Stimulated activated CD8-positive, alpha-beta memory T cell treated with anti-CD3 and anti-CD28 coated beads, Interleukin-15, amount 100 ng/mL, for 24 hours (primary cell): ENCODE measurements at regions not wholly inside any gene's neighbourhood (a gene's known extent, or its start where the extent isn't known, plus 50 kb on each side); places are given as distances from the start of the nearest gene placed in this dataset.

Experiments used
- DNase-seq: peaks from one replicate; pipeline ENCODE4 v3.0.0-alpha.2; 2020; ENCODE audit warnings: low read depth

DNA sequence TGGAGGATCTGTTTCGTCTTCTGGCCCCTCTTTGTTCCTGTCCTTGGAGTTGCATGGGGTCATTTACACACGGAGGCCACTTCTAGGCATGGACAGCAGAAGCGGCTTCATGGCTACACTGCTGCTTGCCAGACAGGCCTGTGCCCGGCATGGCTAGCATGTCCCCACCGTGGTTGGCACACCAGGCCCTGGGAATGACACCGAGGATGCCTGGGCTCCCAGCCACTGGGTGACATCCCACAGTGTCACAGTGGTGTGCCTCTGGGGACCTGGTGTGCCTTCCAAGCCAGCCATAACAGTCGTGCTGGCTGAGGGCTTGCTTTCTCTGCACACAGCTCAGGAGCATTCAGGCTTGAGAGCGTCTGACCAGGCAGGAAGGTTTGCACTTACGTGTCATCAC lies 910.1 kb downstream of the TBC1D22A start:
- no peak for DNase-seq

GRCh38 chr22:47665151-47665550 lies 902.7 kb downstream of the TBC1D22A start:
- no peak for DNase-seq

- DNase-seq, result no peak
Observed at GRCh38 chr22:47663615-47664605, 901.5 kb downstream of the TBC1D22A start.

DNA sequence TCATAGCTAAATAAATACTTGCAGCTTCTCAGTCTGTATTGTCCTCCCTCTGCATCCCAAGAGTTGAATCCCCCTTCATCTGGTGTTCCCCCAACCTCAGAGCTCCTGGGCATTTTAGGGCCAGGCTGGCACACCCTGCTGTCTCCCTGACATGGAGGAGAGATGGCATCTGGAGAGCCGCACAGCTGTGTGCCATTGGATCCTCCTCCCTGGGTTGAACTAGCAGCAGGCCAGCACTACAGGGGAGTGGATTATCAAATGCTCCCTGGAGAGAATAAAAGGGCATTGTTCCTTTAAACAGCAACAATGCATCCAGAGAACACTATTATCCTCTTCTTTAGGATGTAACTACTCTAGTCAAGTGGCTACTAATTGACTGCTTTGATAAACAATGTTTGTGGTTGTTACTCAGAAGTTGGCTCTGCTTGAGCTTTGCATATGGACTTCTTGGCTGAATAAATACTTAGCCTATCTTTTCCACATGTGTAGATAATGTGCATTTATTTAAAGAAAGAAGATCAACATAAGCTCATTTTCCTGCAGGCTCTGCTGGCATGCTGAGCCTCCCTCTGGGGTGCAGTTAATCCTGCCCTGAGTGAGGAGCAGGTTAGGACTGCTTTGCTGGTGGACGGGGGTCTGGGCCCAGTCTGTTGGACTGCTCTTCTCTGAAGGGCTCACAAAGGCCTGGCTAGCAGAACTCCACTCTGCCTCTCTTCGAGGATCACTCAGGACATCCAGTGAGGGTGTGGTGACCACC lies 897.2 kb downstream of the TBC1D22A start:
- no peak for DNase-seq

- no peak for DNase-seq
Observed at GRCh38 chr22:47658182-47658581, 895.7 kb downstream of the TBC1D22A start.

- DNase-seq, result no peak
Observed at GRCh38 chr22:47657224-47657623, 894.8 kb downstream of the TBC1D22A start.

DNA sequence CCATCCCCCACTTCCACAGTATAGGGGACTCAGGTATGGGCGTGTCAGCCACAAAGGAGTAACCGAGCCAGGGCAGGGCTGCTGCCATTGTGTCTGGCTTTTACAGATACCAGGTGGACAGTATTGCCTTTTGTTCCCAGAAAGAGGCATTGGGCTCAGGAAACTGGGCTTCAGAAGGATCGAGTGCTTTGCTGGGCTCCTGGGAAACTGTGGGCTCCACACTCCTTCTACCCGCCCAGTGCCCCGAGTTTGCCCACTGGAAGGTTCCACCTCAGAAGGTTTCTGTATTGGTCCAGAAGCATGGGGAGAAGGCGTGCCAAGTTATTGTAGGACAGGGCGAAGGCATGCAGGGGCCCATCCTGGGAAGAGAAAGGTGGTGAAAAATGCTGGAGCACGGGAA lies 894.4 kb downstream of the TBC1D22A start:
- DNase-seq, result no peak

- no peak for DNase-seq
Observed at GRCh38 chr22:47655930-47656329, 893.5 kb downstream of the TBC1D22A start.

DNA sequence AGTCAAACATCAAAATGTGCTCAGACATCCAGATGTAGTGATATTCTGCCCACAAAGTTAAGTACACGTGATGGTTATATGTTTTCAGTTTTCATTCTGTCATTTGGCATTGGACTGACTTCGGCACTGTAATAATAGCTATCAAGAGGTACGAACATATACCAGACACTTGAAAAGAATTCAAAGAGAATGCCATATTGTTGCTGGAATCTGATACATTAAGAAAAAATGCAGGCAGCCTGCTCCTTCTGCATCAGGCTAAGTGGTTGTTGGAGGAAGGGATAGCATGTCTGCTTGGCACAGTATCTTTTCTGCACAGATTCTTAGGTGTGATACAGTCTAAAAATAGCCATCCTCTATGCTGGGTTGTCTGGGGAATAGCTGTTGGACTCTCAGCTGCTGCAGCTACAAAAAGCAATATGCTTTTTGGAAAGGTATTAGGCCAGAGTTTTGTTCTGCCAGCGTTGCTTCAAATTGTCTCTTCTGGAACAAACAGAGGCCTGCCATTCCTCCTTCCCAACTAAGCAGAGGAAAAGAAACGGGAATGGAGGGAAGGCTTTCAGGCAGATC lies 892.6 kb downstream of the TBC1D22A start:
- DNase-seq, result no peak

DNA sequence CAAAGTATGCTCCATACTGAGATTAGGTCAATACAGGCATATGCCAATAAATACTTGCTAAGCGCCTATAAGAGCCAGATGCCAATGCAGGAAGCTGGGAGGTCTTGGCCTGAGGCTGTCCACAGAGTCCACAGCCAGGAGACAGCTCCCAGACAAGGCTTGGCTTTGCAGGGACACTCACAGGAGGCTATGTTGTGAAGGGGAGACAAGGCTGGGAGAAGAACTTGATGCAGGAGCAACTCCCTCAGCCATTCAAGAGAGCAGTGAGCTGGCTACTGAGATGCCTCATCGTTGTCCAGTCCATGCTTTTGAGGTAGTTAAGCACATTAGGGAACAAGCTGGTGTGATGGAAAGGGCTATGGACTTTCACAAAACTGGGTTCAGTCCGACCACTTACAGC lies 891.5 kb downstream of the TBC1D22A start:
- no peak for DNase-seq

- DNase-seq, result no peak
Observed at GRCh38 chr22:47651216-47651987, 889.0 kb downstream of the TBC1D22A start.

- DNase-seq, result no peak
Observed at GRCh38 chr22:47647720-47648119, 885.3 kb downstream of the TBC1D22A start.

DNA sequence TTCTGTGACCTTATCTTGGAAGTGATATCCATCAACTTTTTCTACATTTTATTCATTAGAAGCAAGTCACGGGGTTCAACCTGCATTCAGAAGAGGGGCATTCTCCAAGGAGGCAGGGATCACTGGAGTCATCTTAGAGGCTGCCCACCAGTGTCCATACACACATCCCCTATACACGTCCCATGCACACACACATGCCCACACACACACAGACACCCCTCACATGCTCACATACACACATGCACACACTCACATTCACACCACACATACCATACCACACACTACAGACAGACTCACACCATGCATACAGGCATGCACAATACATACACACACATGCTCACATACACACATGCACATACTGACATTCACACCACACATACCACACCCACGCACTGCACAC lies 884.7 kb downstream of the TBC1D22A start:
- DNase-seq, result no peak

- DNase-seq, result no peak
Observed at GRCh38 chr22:47645923-47646322, 883.5 kb downstream of the TBC1D22A start.

GRCh38 chr22:47645450-47645914 lies 883.0 kb downstream of the TBC1D22A start:
- no peak for DNase-seq

DNA sequence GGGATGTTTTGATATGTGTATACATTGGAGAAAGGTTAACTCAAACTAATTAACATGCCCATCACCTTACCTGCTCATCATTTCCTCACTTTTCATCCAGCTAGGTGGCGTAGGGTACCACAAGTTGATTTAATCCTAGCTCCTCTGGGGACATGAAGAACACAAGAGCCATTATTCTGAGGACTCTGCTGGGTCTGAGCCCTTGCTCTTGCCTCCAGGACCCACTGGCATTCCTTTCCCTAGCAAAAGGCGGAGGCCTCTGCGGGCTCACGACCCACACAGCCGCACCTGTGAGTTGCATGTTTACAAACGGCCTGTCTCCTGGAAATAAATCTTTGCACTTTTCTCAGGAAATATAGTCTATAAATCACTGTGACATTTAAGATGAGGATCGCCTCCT lies 871.9 kb downstream of the TBC1D22A start:
- no peak for DNase-seq

DNA sequence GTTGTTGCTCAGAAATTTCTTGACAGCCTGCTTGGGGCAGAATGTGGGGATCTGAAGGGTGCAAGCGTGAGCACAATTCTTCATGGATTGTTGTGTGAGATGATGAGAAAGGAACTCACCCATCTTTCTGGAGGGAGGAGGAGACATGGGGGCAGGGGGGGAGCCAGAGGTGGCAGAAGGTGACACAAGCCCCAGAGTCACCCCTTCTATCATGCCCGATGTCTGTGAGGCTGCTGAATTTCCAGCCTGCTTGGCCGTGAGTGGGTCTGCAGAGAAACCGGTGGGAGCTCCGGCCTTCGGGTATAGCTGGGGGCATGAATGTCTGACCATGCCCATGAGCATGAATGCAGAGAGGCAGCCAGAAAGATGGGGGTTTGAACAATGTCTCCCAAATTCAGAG lies 870.7 kb downstream of the TBC1D22A start:
- no peak for DNase-seq

DNA sequence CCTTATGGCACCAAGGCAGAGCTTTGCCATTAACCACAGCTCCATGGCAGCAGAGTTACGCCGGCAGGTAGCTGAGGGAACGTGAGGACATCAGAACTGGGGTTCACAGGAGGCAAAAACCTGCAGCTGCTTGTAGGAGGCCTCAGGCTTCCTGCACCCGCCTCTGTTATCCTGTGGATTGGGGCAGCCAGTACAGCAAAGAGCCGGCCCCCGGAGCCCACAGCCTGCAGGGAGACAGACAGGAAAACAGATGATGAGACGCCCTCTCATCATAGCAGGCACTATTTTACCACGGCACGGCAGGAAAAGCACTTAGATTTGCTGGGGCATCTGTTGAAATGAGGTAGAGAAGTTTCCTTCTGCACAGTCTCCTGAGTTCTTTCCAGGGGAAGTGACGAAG lies 870.3 kb downstream of the TBC1D22A start:
- DNase-seq, result no peak

GRCh38 chr22:47631571-47632102 lies 869.2 kb downstream of the TBC1D22A start:
- DNase-seq, result no peak

GRCh38 chr22:47630741-47631534 lies 868.5 kb downstream of the TBC1D22A start:
- no peak for DNase-seq
